Smooth muscle cell (in vitro differentiated cells): ENCODE measurements at regions not wholly inside any gene's neighbourhood (a gene's known extent, or its start where the extent isn't known, plus 50 kb on each side); places are given as distances from the start of the nearest gene placed in this dataset.

Experiments
- DNase-seq: peaks from one replicate; lab custom pipeline; 2025; ENCODE audit not compliant: unreplicated experiment; lab: John Stamatoyannopoulos, UW
- H2AFZ ChIP-seq: fragments of 200-600 bp; sonication (generic); 2 replicates; pipeline ENCODE4 v1.6.0; 2016; ENCODE audit warnings: antibody characterized with exemption, low read depth, mild to moderate bottlenecking
- H3F3A ChIP-seq: fragments of 200-600 bp; sonication (generic); 2 replicates; pipeline ENCODE4 v1.6.0; 2017; ENCODE audit warnings: antibody characterized with exemption, low read depth
- H3K27ac ChIP-seq: fragments of 200-600 bp; sonication (generic); 2 replicates; pipeline ENCODE4 v1.5.1; 2016; ENCODE audit warnings: low read depth, mild to moderate bottlenecking
- H3K27me3 ChIP-seq: fragments of 200-600 bp; sonication (generic); 2 replicates; pipeline ENCODE4 v1.6.1; 2016; ENCODE audit warnings: low read depth, mild to moderate bottlenecking
- H3K36me3 ChIP-seq: fragments of 200-600 bp; sonication (generic); 2 replicates; pipeline ENCODE4 v1.5.1; 2016; ENCODE audit warnings: low read depth
- H3K4me1 ChIP-seq: fragments of 200-600 bp; sonication (generic); 2 replicates; pipeline ENCODE4 v1.5.1; 2016; ENCODE audit warnings: low read depth
- H3K4me2 ChIP-seq: fragments of 200-600 bp; sonication (generic); 2 replicates; pipeline ENCODE4 v1.6.0; 2016; ENCODE audit warnings: mild to moderate bottlenecking
- H3K4me3 ChIP-seq: fragments of 200-600 bp; sonication (generic); 2 replicates; pipeline ENCODE4 v1.5.1; 2016; ENCODE audit warnings: mild to moderate bottlenecking
- H3K79me2 ChIP-seq: fragments of 200-600 bp; sonication (generic); 2 replicates; pipeline ENCODE4 v1.6.0; 2016; ENCODE audit warnings: low read depth, mild to moderate bottlenecking
- H3K9ac ChIP-seq: fragments of 200-600 bp; sonication (generic); 2 replicates; pipeline ENCODE4 v1.6.0; 2016; ENCODE audit warnings: low read depth
- H3K9me3 ChIP-seq: fragments of 200-600 bp; sonication (generic); replicated peaks from 2 replicates; pipeline ENCODE4 v1.5.1; 2016; ENCODE audit warnings: low read depth
- H4K20me1 ChIP-seq: fragments of 200-600 bp; sonication (generic); 2 replicates; pipeline ENCODE4 v1.6.0; 2016; ENCODE audit warnings: low read depth
- WGBS: methylation state at CpG from one replicate; pipeline ENCODE4 v1.1.7; 2016; ENCODE audit warnings: low lambda C conversion rate; 5-methylcytosine and 5-hydroxymethylcytosine counted together
- TF ChIP-seq, protein P1 (sequence below): fragments of 200-600 bp; sonication (generic); IDR thresholded peaks from 2 replicates; pipeline ENCODE4 v1.5.1; 2017; ENCODE audit warnings: borderline replicate concordance, mild to moderate bottlenecking, antibody characterized with exemption; ENCODE audit not compliant: insufficient read depth, poor library complexity, severe bottlenecking

DNA sequence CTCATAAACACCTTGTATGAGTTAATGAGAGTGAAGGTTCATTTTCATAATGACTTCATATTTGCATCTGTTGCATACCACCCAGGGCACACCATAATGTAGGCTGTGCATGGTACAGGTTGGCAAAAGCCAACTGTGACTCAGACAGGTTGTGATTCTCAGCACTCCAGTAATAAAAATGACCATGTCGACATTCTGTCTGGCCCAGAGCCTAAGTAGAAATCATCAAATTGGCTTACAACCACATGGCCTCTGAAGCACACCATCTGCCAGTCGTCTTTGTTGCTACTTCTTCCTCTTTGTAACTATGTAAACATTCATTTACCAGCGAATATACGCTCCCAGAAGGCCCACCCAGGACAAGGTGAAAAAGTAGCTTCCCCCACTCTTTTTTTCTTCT is 459.5 kb downstream of the GASK1B start:
- Histone ChIP-seq H3K27ac (no peak overlapping the region), H3K4me1 (no peaks in the 10 kb centered on the region), H3K4me2 (no peak overlapping the region), H3K9me3 (no peaks in the 10 kb centered on the region), H3K79me2 (no peaks in the 10 kb centered on the region), H3F3A (no peaks in the 10 kb centered on the region), H3K36me3 (no peaks in the 10 kb centered on the region), H3K4me3 (no peak overlapping the region), H2AFZ (no peak overlapping the region), H4K20me1 (no peaks in the 10 kb centered on the region), H3K27me3 (no peaks in the 10 kb centered on the region), H3K9ac (no peak overlapping the region)
- no peak for DNase-seq
- WGBS = 75% methylated on average over 4 of the region's 4 CpGs
- TF ChIP-seq, protein P1, sequence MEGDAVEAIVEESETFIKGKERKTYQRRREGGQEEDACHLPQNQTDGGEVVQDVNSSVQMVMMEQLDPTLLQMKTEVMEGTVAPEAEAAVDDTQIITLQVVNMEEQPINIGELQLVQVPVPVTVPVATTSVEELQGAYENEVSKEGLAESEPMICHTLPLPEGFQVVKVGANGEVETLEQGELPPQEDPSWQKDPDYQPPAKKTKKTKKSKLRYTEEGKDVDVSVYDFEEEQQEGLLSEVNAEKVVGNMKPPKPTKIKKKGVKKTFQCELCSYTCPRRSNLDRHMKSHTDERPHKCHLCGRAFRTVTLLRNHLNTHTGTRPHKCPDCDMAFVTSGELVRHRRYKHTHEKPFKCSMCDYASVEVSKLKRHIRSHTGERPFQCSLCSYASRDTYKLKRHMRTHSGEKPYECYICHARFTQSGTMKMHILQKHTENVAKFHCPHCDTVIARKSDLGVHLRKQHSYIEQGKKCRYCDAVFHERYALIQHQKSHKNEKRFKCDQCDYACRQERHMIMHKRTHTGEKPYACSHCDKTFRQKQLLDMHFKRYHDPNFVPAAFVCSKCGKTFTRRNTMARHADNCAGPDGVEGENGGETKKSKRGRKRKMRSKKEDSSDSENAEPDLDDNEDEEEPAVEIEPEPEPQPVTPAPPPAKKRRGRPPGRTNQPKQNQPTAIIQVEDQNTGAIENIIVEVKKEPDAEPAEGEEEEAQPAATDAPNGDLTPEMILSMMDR = no peak

DNA sequence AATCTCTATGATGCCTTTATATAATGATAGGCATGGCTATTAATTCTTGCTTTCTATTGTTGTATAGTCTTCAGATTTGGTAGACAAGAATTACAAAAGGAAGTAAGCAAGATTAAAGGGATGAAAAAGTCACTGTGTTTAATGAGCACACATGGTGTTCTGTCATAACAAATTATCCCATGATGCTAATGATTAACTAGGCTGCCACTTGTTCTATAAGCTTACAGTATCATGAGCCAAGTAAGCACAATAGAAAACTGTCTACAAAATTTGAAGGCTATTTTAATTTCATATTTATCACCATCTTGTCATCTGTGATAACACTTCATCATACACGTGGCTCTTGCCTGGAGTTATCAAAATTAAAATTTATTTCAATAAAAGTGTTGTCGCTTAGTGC is 466.7 kb downstream of the GASK1B start:
- TF ChIP-seq, protein P1 = no peak
- Histone ChIP-seq H2AFZ (no peak overlapping the region), H4K20me1 (no peaks in the 10 kb centered on the region), H3K4me3 (no peak overlapping the region), H3K9ac (no peak overlapping the region), H3K79me2 (no peaks in the 10 kb centered on the region), H3K27ac (no peak overlapping the region), H3K9me3 (no peaks in the 10 kb centered on the region), H3K27me3 (no peaks in the 10 kb centered on the region), H3F3A (no peaks in the 10 kb centered on the region), H3K36me3 (no peaks in the 10 kb centered on the region), H3K4me2 (no peak overlapping the region), H3K4me1 (no peaks in the 10 kb centered on the region)
- no peak for DNase-seq
- WGBS = 86% methylated on average over 2 of the region's 2 CpGs

DNA sequence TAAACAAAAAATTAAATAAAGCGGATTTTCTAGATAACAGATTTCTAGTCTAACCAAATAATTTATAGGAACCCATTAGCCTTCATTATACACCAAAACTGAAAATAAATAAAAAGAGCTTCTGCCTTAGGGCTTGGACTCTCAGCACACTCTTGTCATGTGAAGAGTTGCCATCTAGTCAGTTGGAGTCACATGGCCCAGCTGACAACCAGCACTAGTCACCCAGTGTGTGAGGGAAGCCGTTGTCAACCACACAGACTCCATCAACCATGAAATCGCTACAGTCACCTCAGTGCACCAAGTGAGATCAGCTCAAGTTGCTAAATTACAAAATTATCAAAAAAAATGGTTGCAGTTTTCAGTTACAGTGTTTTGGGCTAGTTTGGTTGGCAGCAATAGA is 470.0 kb downstream of the GASK1B start:
- Histone ChIP-seq H3K4me2 (no peak overlapping the region), H3K4me1 (no peaks in the 10 kb centered on the region), H3K27me3 (no peaks in the 10 kb centered on the region), H4K20me1 (no peaks in the 10 kb centered on the region), H3F3A (no peaks in the 10 kb centered on the region), H3K9me3 (no peaks in the 10 kb centered on the region), H3K79me2 (no peaks in the 10 kb centered on the region), H2AFZ (no peak overlapping the region), H3K4me3 (no peak overlapping the region), H3K36me3 (no peaks in the 10 kb centered on the region), H3K9ac (no peak overlapping the region), H3K27ac (no peak overlapping the region)
- 88% methylated on average over 3 of the region's 3 CpGs for WGBS
- no peak for DNase-seq
- TF ChIP-seq, protein P1 = no peak

DNA sequence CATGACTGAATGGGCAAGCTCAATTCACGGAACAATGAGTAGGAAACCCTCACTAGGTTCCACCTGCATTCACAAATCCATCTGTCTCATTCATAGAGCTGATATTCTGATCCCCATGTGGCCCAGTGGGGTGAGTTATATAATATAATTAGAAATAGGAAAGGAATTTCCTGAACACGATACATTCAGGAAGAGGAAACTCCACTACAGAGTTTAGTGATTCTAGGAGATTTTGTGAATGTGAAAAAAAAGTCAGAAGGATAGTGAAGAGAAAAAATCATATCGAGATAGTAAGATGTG is 471.2 kb downstream of the GASK1B start:
- Histone ChIP-seq H3K4me2 (no peak overlapping the region), H3F3A (no peaks in the 10 kb centered on the region), H3K79me2 (no peaks in the 10 kb centered on the region), H3K9me3 (no peaks in the 10 kb centered on the region), H2AFZ (no peak overlapping the region), H3K9ac (no peak overlapping the region), H3K27me3 (no peaks in the 10 kb centered on the region), H3K4me3 (no peak overlapping the region), H4K20me1 (no peaks in the 10 kb centered on the region), H3K36me3 (no peaks in the 10 kb centered on the region), H3K27ac (no peak overlapping the region), H3K4me1 (no peaks in the 10 kb centered on the region)
- TF ChIP-seq, protein P1 = no peak
- no peak for DNase-seq
- WGBS = 57% methylated on average over 3 of the region's 3 CpGs
